ENCODE measurements at regions not wholly inside any gene's neighbourhood (a gene's known extent, or its start where the extent isn't known, plus 50 kb on each side); places are given as distances from the start of the nearest gene placed in this dataset.

GRCh38 chr10:69747179-69747578 lies 54.5 kb upstream of the COL13A1 start:
- TF ChIP-seq ARID4B (CRISPR knock-in tag; IDR thresholded peaks at IDR 0.05): no peak
- TF ChIP-seq GTF2F1 (IDR thresholded peaks at IDR 0.05; ENCODE audit: low read depth, low read length): no peak
- no peak for TF ChIP-seq CREB3 (tag; conservative IDR thresholded peaks at IDR 0.05; ENCODE audit: low read depth)
- TF ChIP-seq RFX7 (CRISPR knock-in tag; IDR thresholded peaks at IDR 0.05): no peak
- TF ChIP-seq NR4A1 (CRISPR knock-in tag; IDR thresholded peaks at IDR 0.05): no peak
- TF ChIP-seq NR4A1 (tag; IDR thresholded peaks at IDR 0.05): no peak
- TF ChIP-seq ETS2 (tag; IDR thresholded peaks at IDR 0.05; ENCODE audit: borderline replicate concordance, poor library complexity, severe bottlenecking): no peak
- TF ChIP-seq BCL6 (CRISPR knock-in tag; IDR thresholded peaks at IDR 0.05): no peak

Data from K562 (cell line).